Liver (tissue), 8 donors: ENCODE measurements at regions not wholly inside any gene's neighbourhood (a gene's known extent, or its start where the extent isn't known, plus 50 kb on each side); places are given as distances from the start of the nearest gene placed in this dataset.

ENCODE experiments used
- DNase-seq: peaks from one replicate; pipeline ENCODE4 v3.0.0-alpha.2; 2017; ENCODE audit warnings: low spot score
- H3K27ac ChIP-seq, 2 donors: one replicate each; pipeline ENCODE4 v1.7.0; 2013; ENCODE audit warnings: inconsistent platforms in 2 of 2, low read length in 2 of 2, control low read depth in 1 of 2, low read depth in 1 of 2, mild to moderate bottlenecking in 1 of 2
- H3K27me3 ChIP-seq, 4 donors: one replicate each; pipeline versions ENCODE4 v1.6.1 to v1.7.0; 2013; ENCODE audit warnings: low read length in 3 of 4, inconsistent platforms in 1 of 4, mild to moderate bottlenecking in 1 of 4, moderate library complexity in 1 of 4; ENCODE audit not compliant: control insufficient read depth in 4 of 4, insufficient read depth in 4 of 4
- H3K36me3 ChIP-seq, 4 donors: one replicate each; pipeline versions ENCODE4 v1.6.1 to v1.7.0; 2013; ENCODE audit warnings: low read length in 3 of 4, mild to moderate bottlenecking in 3 of 4, low read depth in 1 of 4, moderate library complexity in 1 of 4; ENCODE audit not compliant: control insufficient read depth in 4 of 4, insufficient read depth in 3 of 4
- H3K4me1 ChIP-seq, 4 donors: one replicate each; pipeline versions ENCODE4 v1.6.1 to v1.7.0; 2013; ENCODE audit warnings: low read length in 3 of 4, mild to moderate bottlenecking in 3 of 4, moderate library complexity in 1 of 4; ENCODE audit not compliant: control insufficient read depth in 4 of 4, insufficient read depth in 4 of 4
- H3K4me3 ChIP-seq, 3 donors: one replicate each; pipeline versions ENCODE4 v1.6.1 to v1.7.0; 2013; ENCODE audit warnings: low read length in 3 of 3, control low read depth in 1 of 3, low read depth in 1 of 3, mild to moderate bottlenecking in 1 of 3
- H3K9ac ChIP-seq, 2 donors: one replicate each; pipeline ENCODE4 v1.7.0; 2013; ENCODE audit warnings: low read length in 2 of 2, mild to moderate bottlenecking in 2 of 2, moderate library complexity in 2 of 2, control low read depth in 1 of 2, low read depth in 1 of 2
- H3K9me3 ChIP-seq, 4 donors: one replicate each; pipeline versions ENCODE4 v1.6.1 to v1.7.0; 2013; ENCODE audit warnings: low read length in 3 of 4; ENCODE audit not compliant: control insufficient read depth in 4 of 4
- ATF3 ChIP-seq: IDR thresholded peaks from 2 replicates; pipeline ENCODE4 v1.6.1; 2016; ENCODE audit warnings: antibody characterized with exemption
- EGR1 ChIP-seq, 2 donors: IDR thresholded peaks; 2 replicates each; pipeline ENCODE4 v1.6.1; 2016 to 2018; ENCODE audit warnings: antibody characterized with exemption in 2 of 2, low read depth in 2 of 2
- FOXA1 ChIP-seq: IDR thresholded peaks from 2 replicates; pipeline ENCODE4 v1.6.1; 2016; ENCODE audit warnings: antibody characterized with exemption
- FOXA2 ChIP-seq: IDR thresholded peaks from 2 replicates; pipeline ENCODE4 v1.6.1; 2016; ENCODE audit warnings: antibody characterized with exemption
- GABPA ChIP-seq, 2 donors: IDR thresholded peaks in 1 of 2; conservative IDR thresholded peaks in 1 of 2; 2 replicates each; pipeline ENCODE4 v1.6.1; 2016; ENCODE audit warnings: antibody characterized with exemption in 2 of 2, mild to moderate bottlenecking in 1 of 2, moderate library complexity in 1 of 2
- HNF4A ChIP-seq, 2 donors: conservative IDR thresholded peaks; 2 replicates each; pipeline ENCODE4 v1.6.1; 2016; ENCODE audit warnings: antibody characterized with exemption in 2 of 2, mild to moderate bottlenecking in 2 of 2
- HNF4G ChIP-seq: IDR thresholded peaks from 2 replicates; pipeline ENCODE4 v1.6.1; 2016; ENCODE audit warnings: antibody characterized with exemption
- JUND ChIP-seq, 2 donors: IDR thresholded peaks; 2 replicates each; pipeline ENCODE4 v1.6.1; 2016; ENCODE audit warnings: antibody characterized with exemption in 2 of 2
- MAX ChIP-seq: IDR thresholded peaks from 2 replicates; pipeline ENCODE4 v1.6.1; 2016; ENCODE audit warnings: antibody characterized with exemption
- NR2F2 ChIP-seq: IDR thresholded peaks from 2 replicates; pipeline ENCODE4 v1.6.1; 2016; ENCODE audit warnings: antibody characterized with exemption
- RAD21 ChIP-seq, 2 donors: IDR thresholded peaks; 2 replicates each; pipeline ENCODE4 v1.6.1; 2016; ENCODE audit warnings: antibody characterized with exemption in 2 of 2, mild to moderate bottlenecking in 2 of 2
- RXRA ChIP-seq, 2 donors: IDR thresholded peaks; 2 replicates each; pipeline ENCODE4 v1.6.1; 2017 to 2018; ENCODE audit warnings: antibody characterized with exemption in 2 of 2, mild to moderate bottlenecking in 1 of 2
- SP1 ChIP-seq: IDR thresholded peaks from 2 replicates; pipeline ENCODE4 v1.6.1; 2018; ENCODE audit warnings: antibody characterized with exemption, mild to moderate bottlenecking
- TAF1 ChIP-seq: conservative IDR thresholded peaks from 2 replicates; pipeline ENCODE4 v1.6.1; 2016; ENCODE audit warnings: antibody characterized with exemption, mild to moderate bottlenecking
- YY1 ChIP-seq: IDR thresholded peaks from 2 replicates; pipeline ENCODE4 v1.6.1; 2016; ENCODE audit warnings: antibody characterized with exemption, mild to moderate bottlenecking
- ZBTB33 ChIP-seq: IDR thresholded peaks from 2 replicates; pipeline ENCODE4 v1.6.1; 2016; ENCODE audit warnings: antibody characterized with exemption
- WGBS: extraction: QIAGEN DNeasy Blood & Tissue Kit; methylation state at CpG from one replicate; pipeline ENCODE4 v1.1.7; 2013; 5-methylcytosine and 5-hydroxymethylcytosine counted together
- TF ChIP-seq, protein P1 (sequence below): IDR thresholded peaks from 2 replicates; pipeline ENCODE4 v1.6.1; 2016; ENCODE audit warnings: antibody characterized with exemption, mild to moderate bottlenecking
- TF ChIP-seq, protein P2 (sequence below): fragments of 150-350 bp; IDR thresholded peaks from 2 replicates; pipeline ENCODE4 v1.5.1; 2017; ENCODE audit warnings: improper control_type of control experiment, low read depth, low read length; ENCODE audit not compliant: missing input control
- donor health status: healthy.
- donor health status: healthy.
- donor health status: healthy.
- donor health status: healthy.
- donor health status: healthy.

DNA sequence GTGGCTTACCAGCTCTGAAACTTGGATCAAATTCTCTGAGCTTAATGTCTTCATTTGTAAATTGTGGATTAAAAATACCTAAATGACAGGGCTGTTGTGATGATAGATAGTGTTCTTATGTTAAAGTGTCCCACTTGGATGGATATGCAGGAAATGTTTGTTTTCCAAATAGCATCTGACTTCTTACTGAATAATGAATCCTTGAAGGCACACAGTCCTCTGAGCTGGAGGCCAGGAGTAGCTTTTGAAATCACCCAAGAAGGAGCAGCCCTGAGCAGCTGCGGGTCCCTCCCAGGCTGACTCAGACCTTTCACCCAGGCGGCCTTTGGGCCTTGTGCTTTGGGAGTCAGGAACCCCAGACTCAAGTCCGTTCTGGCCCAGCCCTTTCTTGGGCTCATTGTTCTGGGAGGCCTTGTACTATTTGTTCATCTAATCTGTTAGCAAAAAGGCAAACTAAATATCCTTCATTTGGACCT lies 173.0 kb upstream of the GATA6 start:
- Histone ChIP-seq H3K9ac (no peak overlapping the region), H3K36me3 (no peaks in the 10 kb centered on the region), H3K4me3 (no peak overlapping the region), H3K27me3 (no peaks in the 10 kb centered on the region), H3K9me3 (no peaks in the 10 kb centered on the region), H3K27ac (no peak overlapping the region), H3K4me1 (peaks cover 0 to 9% (median 1%) of the 10 kb centered on the region in 4 donors)
- DNase-seq = no peak
- TF ChIP-seq HNF4G = no peak
- no peak for TF ChIP-seq NR2F2
- no peak for TF ChIP-seq YY1
- TF ChIP-seq, protein P1, sequence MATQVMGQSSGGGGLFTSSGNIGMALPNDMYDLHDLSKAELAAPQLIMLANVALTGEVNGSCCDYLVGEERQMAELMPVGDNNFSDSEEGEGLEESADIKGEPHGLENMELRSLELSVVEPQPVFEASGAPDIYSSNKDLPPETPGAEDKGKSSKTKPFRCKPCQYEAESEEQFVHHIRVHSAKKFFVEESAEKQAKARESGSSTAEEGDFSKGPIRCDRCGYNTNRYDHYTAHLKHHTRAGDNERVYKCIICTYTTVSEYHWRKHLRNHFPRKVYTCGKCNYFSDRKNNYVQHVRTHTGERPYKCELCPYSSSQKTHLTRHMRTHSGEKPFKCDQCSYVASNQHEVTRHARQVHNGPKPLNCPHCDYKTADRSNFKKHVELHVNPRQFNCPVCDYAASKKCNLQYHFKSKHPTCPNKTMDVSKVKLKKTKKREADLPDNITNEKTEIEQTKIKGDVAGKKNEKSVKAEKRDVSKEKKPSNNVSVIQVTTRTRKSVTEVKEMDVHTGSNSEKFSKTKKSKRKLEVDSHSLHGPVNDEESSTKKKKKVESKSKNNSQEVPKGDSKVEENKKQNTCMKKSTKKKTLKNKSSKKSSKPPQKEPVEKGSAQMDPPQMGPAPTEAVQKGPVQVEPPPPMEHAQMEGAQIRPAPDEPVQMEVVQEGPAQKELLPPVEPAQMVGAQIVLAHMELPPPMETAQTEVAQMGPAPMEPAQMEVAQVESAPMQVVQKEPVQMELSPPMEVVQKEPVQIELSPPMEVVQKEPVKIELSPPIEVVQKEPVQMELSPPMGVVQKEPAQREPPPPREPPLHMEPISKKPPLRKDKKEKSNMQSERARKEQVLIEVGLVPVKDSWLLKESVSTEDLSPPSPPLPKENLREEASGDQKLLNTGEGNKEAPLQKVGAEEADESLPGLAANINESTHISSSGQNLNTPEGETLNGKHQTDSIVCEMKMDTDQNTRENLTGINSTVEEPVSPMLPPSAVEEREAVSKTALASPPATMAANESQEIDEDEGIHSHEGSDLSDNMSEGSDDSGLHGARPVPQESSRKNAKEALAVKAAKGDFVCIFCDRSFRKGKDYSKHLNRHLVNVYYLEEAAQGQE = no peak
- TF ChIP-seq FOXA1 = no peak
- no peak for TF ChIP-seq RAD21 (IDR thresholded peaks at IDR 0.05)
- TF ChIP-seq ZBTB33 = no peak
- no peak for TF ChIP-seq HNF4A (conservative IDR thresholded peaks at IDR 0.05)
- TF ChIP-seq MAX = no peak
- no peak for TF ChIP-seq RXRA (IDR thresholded peaks at IDR 0.05)
- TF ChIP-seq SP1 = no peak
- no peak for TF ChIP-seq TAF1
- no peak for TF ChIP-seq FOXA2
- no peak for TF ChIP-seq EGR1 (IDR thresholded peaks at IDR 0.05; ENCODE audit: low read depth in 2 of 2)
- TF ChIP-seq, protein P2, sequence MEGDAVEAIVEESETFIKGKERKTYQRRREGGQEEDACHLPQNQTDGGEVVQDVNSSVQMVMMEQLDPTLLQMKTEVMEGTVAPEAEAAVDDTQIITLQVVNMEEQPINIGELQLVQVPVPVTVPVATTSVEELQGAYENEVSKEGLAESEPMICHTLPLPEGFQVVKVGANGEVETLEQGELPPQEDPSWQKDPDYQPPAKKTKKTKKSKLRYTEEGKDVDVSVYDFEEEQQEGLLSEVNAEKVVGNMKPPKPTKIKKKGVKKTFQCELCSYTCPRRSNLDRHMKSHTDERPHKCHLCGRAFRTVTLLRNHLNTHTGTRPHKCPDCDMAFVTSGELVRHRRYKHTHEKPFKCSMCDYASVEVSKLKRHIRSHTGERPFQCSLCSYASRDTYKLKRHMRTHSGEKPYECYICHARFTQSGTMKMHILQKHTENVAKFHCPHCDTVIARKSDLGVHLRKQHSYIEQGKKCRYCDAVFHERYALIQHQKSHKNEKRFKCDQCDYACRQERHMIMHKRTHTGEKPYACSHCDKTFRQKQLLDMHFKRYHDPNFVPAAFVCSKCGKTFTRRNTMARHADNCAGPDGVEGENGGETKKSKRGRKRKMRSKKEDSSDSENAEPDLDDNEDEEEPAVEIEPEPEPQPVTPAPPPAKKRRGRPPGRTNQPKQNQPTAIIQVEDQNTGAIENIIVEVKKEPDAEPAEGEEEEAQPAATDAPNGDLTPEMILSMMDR = no peak
- no peak for TF ChIP-seq GABPA (IDR thresholded peaks at IDR 0.05 in 1 of 2, conservative IDR thresholded peaks at IDR 0.05 in 1 of 2)
- no peak for TF ChIP-seq JUND (IDR thresholded peaks at IDR 0.05)
- no peak for TF ChIP-seq ATF3
- 82% methylated on average over 3 of the region's 3 CpGs for WGBS
